ENCODE measurements at regions not wholly inside any gene's neighbourhood (a gene's known extent, or its start where the extent isn't known, plus 50 kb on each side); places are given as distances from the start of the nearest gene placed in this dataset.

- H3K4me1 Mint-ChIP-seq = no peaks in the 10 kb centered on the region
- H3K27me3 Mint-ChIP-seq (ENCODE audit: low read depth, poor library complexity) = peaks cover 10% of the 10 kb centered on the region
- no peak for TF ChIP-seq CTCF (IDR thresholded peaks at IDR 0.05)
- H3K9me3 Mint-ChIP-seq = no peaks in the 10 kb centered on the region
- no peaks in the 10 kb centered on the region for H3K36me3 Mint-ChIP-seq (ENCODE audit: low read depth)
- DNase-seq = no peak
- no peak overlapping the region for H3K4me3 Mint-ChIP-seq
- H3K27ac Mint-ChIP-seq = no peak overlapping the region
Measured at GRCh38 chrX:7409866-7410265, 261.9 kb upstream of the PUDP start.

- Mint-ChIP-seq H3K4me3 (no peak overlapping the region), H3K4me1 (no peaks in the 10 kb centered on the region), H3K27me3 (ENCODE audit: low read depth, poor library complexity) (no peaks in the 10 kb centered on the region), H3K9me3 (peaks cover 6% of the 10 kb centered on the region), H3K27ac (no peak overlapping the region), H3K36me3 (ENCODE audit: low read depth) (no peaks in the 10 kb centered on the region)
- DNase-seq = no peak
- no peak for TF ChIP-seq CTCF (IDR thresholded peaks at IDR 0.05)
Measured at GRCh38 chrX:7399373-7399772, 251.4 kb upstream of the PUDP start.

- H3K27ac Mint-ChIP-seq = no peak overlapping the region
- DNase-seq = no peak
- no peaks in the 10 kb centered on the region for H3K4me1 Mint-ChIP-seq
- no peaks in the 10 kb centered on the region for H3K36me3 Mint-ChIP-seq (ENCODE audit: low read depth)
- H3K27me3 Mint-ChIP-seq (ENCODE audit: low read depth, poor library complexity) = no peaks in the 10 kb centered on the region
- no peaks in the 10 kb centered on the region for H3K9me3 Mint-ChIP-seq
- no peak for TF ChIP-seq CTCF (IDR thresholded peaks at IDR 0.05)
- no peak overlapping the region for H3K4me3 Mint-ChIP-seq
Measured at GRCh38 chrX:7390441-7390840, 242.5 kb upstream of the PUDP start.

GRCh38 chrX:7389576-7389975 is 241.6 kb upstream of the PUDP start:
- no peak overlapping the region for H3K4me3 Mint-ChIP-seq
- H3K27ac Mint-ChIP-seq = no peak overlapping the region
- H3K9me3 Mint-ChIP-seq = no peaks in the 10 kb centered on the region
- DNase-seq = no peak
- H3K36me3 Mint-ChIP-seq (ENCODE audit: low read depth) = no peaks in the 10 kb centered on the region
- no peaks in the 10 kb centered on the region for H3K27me3 Mint-ChIP-seq (ENCODE audit: low read depth, poor library complexity)
- H3K4me1 Mint-ChIP-seq = no peaks in the 10 kb centered on the region
- no peak for TF ChIP-seq CTCF (IDR thresholded peaks at IDR 0.05)

- no peaks in the 10 kb centered on the region for H3K9me3 Mint-ChIP-seq
- H3K36me3 Mint-ChIP-seq (ENCODE audit: low read depth) = no peaks in the 10 kb centered on the region
- no peak overlapping the region for H3K27ac Mint-ChIP-seq
- TF ChIP-seq CTCF (IDR thresholded peaks at IDR 0.05) = no peak
- no peaks in the 10 kb centered on the region for H3K4me1 Mint-ChIP-seq
- no peak for DNase-seq
- no peak overlapping the region for H3K4me3 Mint-ChIP-seq
- H3K27me3 Mint-ChIP-seq (ENCODE audit: low read depth, poor library complexity) = no peaks in the 10 kb centered on the region
Measured at GRCh38 chrX:7385131-7385530, 237.2 kb upstream of the PUDP start.

GRCh38 chrX:7378406-7378805 is 230.5 kb upstream of the PUDP start:
- no peak for DNase-seq
- Mint-ChIP-seq H3K9me3 (peaks cover 23% of the 10 kb centered on the region), H3K27ac (no peak overlapping the region), H3K4me3 (no peak overlapping the region), H3K27me3 (ENCODE audit: low read depth, poor library complexity) (peaks cover 3% of the 10 kb centered on the region), H3K36me3 (ENCODE audit: low read depth) (no peaks in the 10 kb centered on the region), H3K4me1 (no peaks in the 10 kb centered on the region)
- TF ChIP-seq CTCF (IDR thresholded peaks at IDR 0.05) = no peak

Data from nephron progenitor cell (in vitro differentiated cells).